ENCODE measurements at regions not wholly inside any gene's neighbourhood (a gene's known extent, or its start where the extent isn't known, plus 50 kb on each side); places are given as distances from the start of the nearest gene placed in this dataset.

DNA sequence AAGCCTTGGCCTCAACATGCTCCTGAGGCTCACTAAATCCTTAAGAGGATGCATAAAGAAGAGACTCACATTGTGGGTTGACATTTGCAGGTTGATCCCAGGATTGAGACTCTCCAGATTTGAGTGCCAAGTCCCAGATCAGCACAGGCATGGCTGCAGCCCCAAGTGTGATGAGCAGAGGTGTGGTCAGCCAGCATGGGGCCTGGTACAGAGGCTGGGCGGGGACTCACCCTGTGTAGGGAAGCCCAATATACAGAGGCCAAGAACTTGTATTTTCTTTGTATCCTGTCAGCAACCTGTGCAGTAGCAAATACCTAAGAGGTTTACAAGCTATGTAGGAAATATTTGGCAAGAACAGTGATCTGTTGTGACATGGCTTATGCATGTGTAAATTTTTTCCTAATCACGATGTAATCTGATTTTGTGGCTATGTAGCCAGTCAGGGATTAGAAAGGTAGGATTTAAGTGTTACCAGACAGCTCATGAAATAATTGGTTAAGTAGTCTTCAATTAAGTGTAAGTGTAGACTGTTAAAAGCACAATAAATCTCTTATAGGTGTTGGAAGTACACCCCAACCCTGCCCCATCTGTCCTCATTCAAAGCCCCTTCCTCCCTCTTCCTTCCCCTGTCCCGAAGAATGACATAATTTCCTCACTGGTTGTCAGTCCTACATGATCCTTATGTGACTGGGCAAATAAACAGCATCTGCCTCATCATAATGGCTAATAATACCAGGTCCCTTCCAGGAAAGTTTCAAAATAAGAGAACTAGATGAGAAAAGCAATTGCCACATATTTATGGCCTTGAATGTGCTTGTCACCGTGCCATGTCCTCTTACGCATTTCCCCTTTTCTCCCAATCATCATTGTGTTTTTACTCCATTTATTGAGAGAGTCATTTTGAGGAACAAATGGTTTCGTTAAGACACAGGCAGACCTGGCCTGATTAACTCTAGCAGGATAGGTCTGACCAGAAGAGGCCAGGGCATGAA is 120.9 kb downstream of the HLX start:
- H3K4me3 ChIP-seq (ENCODE audit: low read depth, low read length): no peak overlapping the region
- CTCF ChIA-PET: no interaction called here

DNA sequence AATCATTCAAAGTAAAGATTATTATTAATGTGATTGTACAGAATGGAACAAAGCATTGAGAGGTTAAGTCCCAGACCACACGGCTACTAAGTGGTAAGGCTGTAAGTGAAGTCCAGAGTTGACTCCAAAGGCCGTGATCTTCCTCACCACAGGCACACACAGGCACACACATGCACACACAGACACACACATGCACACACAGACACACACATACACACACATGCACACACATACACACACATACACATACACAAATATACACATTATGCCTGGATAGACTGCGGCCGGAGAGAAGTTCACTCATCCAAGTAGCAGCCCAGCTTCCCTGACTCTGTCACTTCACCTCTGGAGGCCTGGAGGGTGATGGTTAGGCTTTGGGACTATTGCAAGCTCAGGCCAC is 121.9 kb downstream of the HLX start:
- POLR2A ChIA-PET: no interaction called here
- DNase-seq (ENCODE audit: low read depth, low spot score): no peak
- Histone ChIP-seq H3K4me3 (ENCODE audit: low read depth, low read length) (no peak overlapping the region), H3K27me3 (ENCODE audit: control insufficient read depth, insufficient read depth, low read length) (no peaks in the 10 kb centered on the region), H3K27ac (ENCODE audit: low read depth, low read length) (no peak overlapping the region), H3K9me3 (ENCODE audit: control insufficient read depth, insufficient read depth, low read length) (no peaks in the 10 kb centered on the region)
- CTCF ChIA-PET: interaction anchor here (1.1 kb wide), 1 partner anchor 202 kb away, joined by 3 read pairs; no protein-coding TSS in a partner anchor
- TF ChIP-seq, protein P1, sequence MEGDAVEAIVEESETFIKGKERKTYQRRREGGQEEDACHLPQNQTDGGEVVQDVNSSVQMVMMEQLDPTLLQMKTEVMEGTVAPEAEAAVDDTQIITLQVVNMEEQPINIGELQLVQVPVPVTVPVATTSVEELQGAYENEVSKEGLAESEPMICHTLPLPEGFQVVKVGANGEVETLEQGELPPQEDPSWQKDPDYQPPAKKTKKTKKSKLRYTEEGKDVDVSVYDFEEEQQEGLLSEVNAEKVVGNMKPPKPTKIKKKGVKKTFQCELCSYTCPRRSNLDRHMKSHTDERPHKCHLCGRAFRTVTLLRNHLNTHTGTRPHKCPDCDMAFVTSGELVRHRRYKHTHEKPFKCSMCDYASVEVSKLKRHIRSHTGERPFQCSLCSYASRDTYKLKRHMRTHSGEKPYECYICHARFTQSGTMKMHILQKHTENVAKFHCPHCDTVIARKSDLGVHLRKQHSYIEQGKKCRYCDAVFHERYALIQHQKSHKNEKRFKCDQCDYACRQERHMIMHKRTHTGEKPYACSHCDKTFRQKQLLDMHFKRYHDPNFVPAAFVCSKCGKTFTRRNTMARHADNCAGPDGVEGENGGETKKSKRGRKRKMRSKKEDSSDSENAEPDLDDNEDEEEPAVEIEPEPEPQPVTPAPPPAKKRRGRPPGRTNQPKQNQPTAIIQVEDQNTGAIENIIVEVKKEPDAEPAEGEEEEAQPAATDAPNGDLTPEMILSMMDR (IDR thresholded peaks at IDR 0.05; ENCODE audit: low read depth, low read length): no peak

More for the DNA sequence above, 120.9 kb downstream of the HLX start:
- POLR2A ChIA-PET: no interaction called here
- H3K9me3 ChIP-seq (ENCODE audit: control insufficient read depth, insufficient read depth, low read length): no peaks in the 10 kb centered on the region
- no peak overlapping the region for H3K27ac ChIP-seq (ENCODE audit: low read depth, low read length)
- no peak for DNase-seq (ENCODE audit: low read depth, low spot score)
- TF ChIP-seq, protein P1 (IDR thresholded peaks at IDR 0.05; ENCODE audit: low read depth, low read length): no peak
- H3K27me3 ChIP-seq (ENCODE audit: control insufficient read depth, insufficient read depth, low read length): no peaks in the 10 kb centered on the region

DNA sequence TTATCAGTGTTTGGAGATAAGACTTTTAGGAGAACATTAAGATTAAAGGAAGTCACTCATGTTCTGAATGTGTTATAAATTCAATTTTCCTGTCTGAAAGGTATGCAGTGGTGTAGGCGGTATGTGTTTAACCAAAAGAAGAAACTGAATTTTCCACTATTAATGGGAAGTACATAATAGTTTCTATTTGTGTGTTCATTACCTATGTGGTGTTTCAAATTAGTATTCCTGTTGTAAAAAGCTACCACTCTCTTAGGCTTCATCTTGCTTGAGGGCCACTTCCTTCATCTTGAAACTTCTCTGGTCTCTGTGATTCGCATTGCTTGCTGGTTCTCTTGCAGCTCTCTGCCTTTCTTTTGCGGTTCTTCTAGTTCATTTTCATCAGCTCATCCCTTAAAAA is 123.4 kb downstream of the HLX start:
- no peak for DNase-seq (ENCODE audit: low read depth, low spot score)
- Histone ChIP-seq H3K9me3 (ENCODE audit: control insufficient read depth, insufficient read depth, low read length) (no peaks in the 10 kb centered on the region), H3K27ac (ENCODE audit: low read depth, low read length) (no peak overlapping the region), H3K27me3 (ENCODE audit: control insufficient read depth, insufficient read depth, low read length) (no peaks in the 10 kb centered on the region), H3K4me3 (ENCODE audit: low read depth, low read length) (no peak overlapping the region)
- ChIA-PET CTCF (no interaction called here), POLR2A (no interaction called here)
- TF ChIP-seq, protein P1 (IDR thresholded peaks at IDR 0.05; ENCODE audit: low read depth, low read length): no peak

DNA sequence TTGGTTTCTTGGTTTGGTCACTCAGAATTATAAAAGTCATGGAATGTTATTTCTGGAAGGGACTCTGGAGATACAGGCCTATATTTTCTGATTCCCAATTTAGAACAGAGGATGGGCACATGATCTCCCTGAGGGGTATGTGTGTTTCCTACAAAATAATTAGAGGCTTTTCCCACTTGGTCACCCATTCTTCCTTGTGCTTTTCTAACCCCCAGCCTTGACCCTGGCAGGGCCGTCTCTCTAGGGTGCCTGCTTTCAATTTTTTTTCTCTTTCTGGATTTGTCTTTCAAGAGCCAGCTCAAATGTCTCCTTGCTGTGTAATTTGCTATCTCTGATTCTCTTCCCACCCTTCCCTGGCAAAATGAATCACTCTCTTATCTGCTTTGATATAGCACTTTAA is 131.9 kb downstream of the HLX start:
- POLR2A ChIA-PET: no interaction called here
- DNase-seq (ENCODE audit: low read depth, low spot score): no peak
- CTCF ChIA-PET: no interaction called here
- Histone ChIP-seq H3K9me3 (ENCODE audit: control insufficient read depth, insufficient read depth, low read length) (no peaks in the 10 kb centered on the region), H3K27me3 (ENCODE audit: control insufficient read depth, insufficient read depth, low read length) (no peaks in the 10 kb centered on the region), H3K27ac (ENCODE audit: low read depth, low read length) (no peak overlapping the region), H3K4me3 (ENCODE audit: low read depth, low read length) (no peak overlapping the region)
- TF ChIP-seq, protein P1 (IDR thresholded peaks at IDR 0.05; ENCODE audit: low read depth, low read length): no peak

DNA sequence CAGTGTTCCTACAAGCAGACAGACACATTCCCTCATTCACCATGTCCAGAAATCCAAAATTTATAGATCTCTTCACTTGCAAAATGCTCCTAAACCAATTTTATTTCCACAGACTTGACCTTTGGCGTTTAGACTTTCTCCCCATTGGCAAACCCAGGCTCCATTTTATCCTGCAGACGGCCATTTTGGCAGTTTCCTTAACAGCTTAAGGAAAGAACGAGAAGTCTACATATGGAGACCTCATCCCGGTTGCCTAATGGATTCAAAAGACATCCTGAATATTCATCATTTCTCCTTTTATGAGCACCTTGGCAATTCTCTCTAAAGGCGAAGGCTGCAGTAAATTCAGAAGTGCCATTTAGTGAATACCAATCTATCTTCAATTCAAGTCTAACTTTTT is 132.9 kb downstream of the HLX start:
- DNase-seq (ENCODE audit: low read depth, low spot score): no peak
- ChIA-PET POLR2A (no interaction called here), CTCF (no interaction called here)
- Histone ChIP-seq H3K27me3 (ENCODE audit: control insufficient read depth, insufficient read depth, low read length) (no peaks in the 10 kb centered on the region), H3K27ac (ENCODE audit: low read depth, low read length) (no peak overlapping the region), H3K4me3 (ENCODE audit: low read depth, low read length) (no peak overlapping the region), H3K9me3 (ENCODE audit: control insufficient read depth, insufficient read depth, low read length) (no peaks in the 10 kb centered on the region)
- TF ChIP-seq, protein P1 (IDR thresholded peaks at IDR 0.05; ENCODE audit: low read depth, low read length): no peak

Data from AG04450 (cell line).